Prostate gland (tissue), 2 donors: ENCODE measurements at regions not wholly inside any gene's neighbourhood (a gene's known extent, or its start where the extent isn't known, plus 50 kb on each side); places are given as distances from the start of the nearest gene placed in this dataset.

ENCODE experiments used
- DNase-seq: peaks from one replicate; pipeline ENCODE4 v3.0.0-alpha.2; 2019; ENCODE audit warnings: low spot score
- H3K27ac ChIP-seq, 2 donors: fragments of 200-600 bp; sonication (generic); 2 replicates each; pipeline ENCODE4 v1.5.1; 2017 to 2019
- H3K27me3 ChIP-seq: fragments of 200-600 bp; sonication (generic); replicated peaks from 2 replicates; pipeline ENCODE4 v1.5.1; 2019; ENCODE audit not compliant: insufficient read depth
- H3K36me3 ChIP-seq, 2 donors: fragments of 200-600 bp; sonication (generic); 1 replicate in 1 of 2; 2 replicates in 1 of 2; pipeline versions ENCODE4 v1.5.1 to v1.8.1; 2017 to 2019
- H3K4me1 ChIP-seq: fragments of 200-600 bp; sonication (generic); replicated peaks from 2 replicates; pipeline ENCODE4 v1.5.1; 2019
- H3K4me3 ChIP-seq, 2 donors: fragments of 200-600 bp; sonication (generic); 2 replicates each; pipeline ENCODE4 v1.5.1; 2017 to 2019
- H3K9me3 ChIP-seq: fragments of 200-600 bp; sonication (generic); 2 replicates; pipeline ENCODE4 v1.5.1; 2017
- CTCF ChIP-seq, 4 experiments: fragments of 200-600 bp in 2 of 4; fragments of 450-650 bp in 2 of 4; sonication (generic) in 2 of 4; IDR thresholded peaks; 1 replicate in 3 of 4; 2 replicates in 1 of 4; pipeline ENCODE4 v1.5.1; 2016 to 2019; ENCODE audit warnings: antibody characterized with exemption in 4 of 4, mild to moderate bottlenecking in 2 of 4, moderate library complexity in 2 of 4
- POLR2A ChIP-seq: fragments of 450-650 bp; IDR thresholded peaks from one replicate; pipeline ENCODE4 v1.6.1; 2016; ENCODE audit warnings: antibody characterized with exemption, mild to moderate bottlenecking
- POLR2AphosphoS5 ChIP-seq: sonication (generic); formaldehyde crosslinking; IDR thresholded peaks from one replicate; pipeline ENCODE4 v1.6.1; 2017; ENCODE audit warnings: antibody characterized with exemption
- WGBS: methylation state at CpG from one replicate; pipeline ENCODE4 v1.1.5; 2018; 5-methylcytosine and 5-hydroxymethylcytosine counted together
- intact Hi-C: fragments of 100-400 bp; cut with DNase I; formaldehyde crosslinking; loops from one replicate; pipeline ENCODE4 v1.14.2; 2022

GRCh38 chr12:65561798-65562382 lies 262.4 kb upstream of the HMGA2 start:
- 97% methylated on average over 8 of the region's 8 CpGs for WGBS
- DNase-seq, result no peak
- intact Hi-C loops, result no loop called here

DNA sequence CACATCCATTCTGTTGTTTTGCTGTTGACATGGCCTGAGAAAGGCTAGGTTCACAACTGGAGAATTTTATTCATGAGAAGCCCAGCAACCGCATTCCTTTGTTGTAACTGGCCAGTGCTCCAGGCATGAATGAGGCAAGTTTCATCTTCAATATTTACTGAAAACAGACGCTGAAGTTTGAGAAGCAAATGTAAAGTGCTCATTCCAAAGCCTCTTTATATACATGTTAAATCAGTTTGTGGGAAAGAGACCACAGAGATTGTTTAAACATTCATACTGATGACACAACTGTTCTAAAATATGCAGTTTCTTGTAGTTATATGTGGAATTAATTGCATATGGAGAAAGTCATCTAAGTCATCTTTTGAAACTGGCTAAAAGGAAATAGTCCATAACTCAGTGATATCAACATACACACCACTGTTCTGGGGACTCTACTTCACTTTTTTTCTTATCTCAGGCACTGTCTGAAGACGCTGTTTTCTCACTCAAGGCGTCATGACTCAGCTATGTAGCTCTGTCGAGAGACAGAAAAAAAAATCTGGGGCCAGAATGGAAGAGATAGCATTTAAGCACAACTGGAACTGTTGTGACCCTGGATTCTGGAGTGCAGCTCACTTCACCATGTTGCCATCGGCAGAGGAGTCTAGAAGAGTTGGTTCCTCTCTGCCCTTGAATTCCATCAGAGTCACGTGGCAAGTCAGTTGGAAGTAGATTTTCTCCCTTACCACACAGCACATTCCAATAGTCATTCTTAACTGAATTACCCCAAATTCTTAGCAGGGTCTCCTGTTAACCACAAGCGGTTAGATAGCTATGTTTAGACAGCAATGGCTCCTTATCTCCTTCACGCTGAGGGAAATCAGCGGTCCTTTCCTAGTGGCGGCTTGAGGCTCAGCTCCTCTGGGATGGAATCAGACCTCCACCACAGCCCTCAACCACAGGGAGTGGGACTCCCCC lies 258.4 kb upstream of the HMGA2 start:
- DNase-seq, result no peak
- no peak overlapping the region for H3K4me3 ChIP-seq
- no peak overlapping the region for H3K27ac ChIP-seq
- H3K36me3 ChIP-seq, result no peaks in the 10 kb centered on the region
- no peaks in the 10 kb centered on the region for H3K4me1 ChIP-seq
- WGBS, result 75% methylated on average over 11 of the region's 11 CpGs
- H3K9me3 ChIP-seq, result no peaks in the 10 kb centered on the region
- intact Hi-C loops, result no loop called here
- no peak for TF ChIP-seq CTCF (IDR thresholded peaks at IDR 0.05)
- TF ChIP-seq POLR2A, result no peak
- TF ChIP-seq POLR2AphosphoS5, result no peak
- H3K27me3 ChIP-seq, result no peaks in the 10 kb centered on the region

More at GRCh38 chr12:65561798-65562382, 262.4 kb upstream of the HMGA2 start:
- no peaks in the 10 kb centered on the region for H3K9me3 ChIP-seq
- H3K36me3 ChIP-seq, result no peaks in the 10 kb centered on the region
- no peak for TF ChIP-seq CTCF (IDR thresholded peaks at IDR 0.05)
- no peak for TF ChIP-seq POLR2AphosphoS5
- no peak for TF ChIP-seq POLR2A
- no peaks in the 10 kb centered on the region for H3K4me1 ChIP-seq
- H3K27ac ChIP-seq, result no peak overlapping the region
- no peak overlapping the region for H3K4me3 ChIP-seq
- no peaks in the 10 kb centered on the region for H3K27me3 ChIP-seq

DNA sequence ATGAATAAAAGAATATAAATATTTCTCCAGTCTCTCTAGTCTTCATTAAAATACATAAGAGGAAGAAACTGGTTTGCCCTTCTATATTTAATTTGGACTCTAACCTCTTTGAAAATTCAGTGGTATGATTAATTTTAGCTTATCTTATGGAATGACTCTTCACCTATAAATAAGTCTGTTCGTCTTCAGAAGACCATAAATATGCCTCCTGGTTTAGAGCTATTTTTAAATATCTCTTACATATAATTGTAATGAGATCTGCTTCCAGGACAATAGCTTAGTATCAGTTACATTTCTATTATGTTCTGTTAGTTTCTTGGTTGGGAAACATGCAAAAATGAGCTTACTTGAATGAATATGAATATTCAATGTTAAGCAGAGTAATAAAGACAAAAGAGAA lies 257.5 kb upstream of the HMGA2 start:
- intact Hi-C loops, result no loop called here
- no peaks in the 10 kb centered on the region for H3K36me3 ChIP-seq
- no peak overlapping the region for H3K27ac ChIP-seq
- H3K9me3 ChIP-seq, result no peaks in the 10 kb centered on the region
- no peak for DNase-seq
- TF ChIP-seq POLR2AphosphoS5, result no peak
- 29% methylated on average over 1 of the region's 1 CpG for WGBS
- no peak overlapping the region for H3K4me3 ChIP-seq
- H3K4me1 ChIP-seq, result no peaks in the 10 kb centered on the region
- H3K27me3 ChIP-seq, result no peaks in the 10 kb centered on the region

- H3K4me1 ChIP-seq, result no peaks in the 10 kb centered on the region
- DNase-seq, result peak; percentile 82
- H3K27ac ChIP-seq, result no peak overlapping the region
- H3K9me3 ChIP-seq, result no peaks in the 10 kb centered on the region
- no peak overlapping the region for H3K4me3 ChIP-seq
- no peaks in the 10 kb centered on the region for H3K36me3 ChIP-seq
- 50% methylated on average over 3 of the region's 3 CpGs for WGBS
- no peaks in the 10 kb centered on the region for H3K27me3 ChIP-seq
- TF ChIP-seq CTCF (IDR thresholded peaks at IDR 0.05) (no peak), POLR2AphosphoS5 (peak; percentile 87), POLR2A (no peak)
- intact Hi-C loops, result no loop called here
Measured at GRCh38 chr12:65567820-65568219, 256.5 kb upstream of the HMGA2 start.

- Histone ChIP-seq H3K27ac (no peak overlapping the region), H3K36me3 (no peaks in the 10 kb centered on the region), H3K4me1 (no peaks in the 10 kb centered on the region), H3K4me3 (no peak overlapping the region), H3K9me3 (no peaks in the 10 kb centered on the region), H3K27me3 (no peaks in the 10 kb centered on the region)
- WGBS, result 39% methylated on average over 4 of the region's 4 CpGs
- peak; percentile 56 for DNase-seq
- TF ChIP-seq POLR2A (no peak), CTCF (IDR thresholded peaks at IDR 0.05) (no peak), POLR2AphosphoS5 (no peak)
- intact Hi-C loops, result no loop called here
Measured at GRCh38 chr12:65568517-65568916, 255.8 kb upstream of the HMGA2 start.
